NCI-H146 (cell line): ENCODE measurements at regions not wholly inside any gene's neighbourhood (a gene's known extent, or its start where the extent isn't known, plus 50 kb on each side); places are given as distances from the start of the nearest gene placed in this dataset.

Source experiments
- DNase-seq: peaks from one replicate; lab custom pipeline; 2025; lab: John Stamatoyannopoulos, UW

GRCh38 chr18:77448046-77448445 lies 198.4 kb downstream of the GALR1 start:
- DNase-seq = no peak

DNA sequence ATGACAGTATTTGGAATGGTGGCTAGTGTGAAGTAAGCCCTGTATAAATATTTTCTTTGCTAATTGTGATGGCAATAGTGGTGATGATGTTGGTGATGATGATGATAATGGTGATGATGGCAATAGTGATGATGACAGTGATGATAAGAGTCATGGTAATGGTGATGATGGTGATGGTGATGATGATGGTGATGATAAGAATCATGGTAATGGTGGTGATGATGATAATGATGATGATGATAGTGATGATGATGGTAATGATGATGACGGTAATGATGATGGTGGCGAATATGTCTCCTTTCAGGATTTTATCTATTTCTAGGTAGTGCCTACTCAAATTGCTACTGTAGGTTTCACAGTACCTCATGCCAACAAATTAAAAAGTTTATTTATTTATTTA lies 205.4 kb downstream of the GALR1 start:
- DNase-seq = no peak

- no peak for DNase-seq
These were observed 208.0 kb downstream of the GALR1 start for GRCh38 chr18:77457681-77458080.

GRCh38 chr18:77461062-77461688 lies 211.5 kb downstream of the GALR1 start:
- DNase-seq = no peak

DNA sequence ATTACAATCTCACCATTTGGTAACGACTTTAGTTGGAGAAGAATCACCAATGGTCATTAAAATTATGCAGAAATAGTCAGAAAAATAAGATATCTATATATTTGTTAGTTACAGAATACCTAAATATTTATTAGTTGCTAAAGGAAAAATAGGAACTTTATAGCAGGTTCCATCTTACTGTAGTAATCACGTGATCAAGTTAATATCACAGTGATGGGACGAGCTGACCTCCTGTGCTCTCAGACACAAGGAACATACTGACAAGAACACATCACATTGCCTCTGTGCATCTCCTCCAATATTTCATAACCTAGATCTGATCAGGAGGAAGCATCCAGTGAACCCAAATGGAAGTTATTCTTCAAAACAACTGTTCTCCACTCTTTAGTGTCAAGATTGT lies 215.3 kb downstream of the GALR1 start:
- DNase-seq = no peak

- DNase-seq = no peak
These were observed 217.2 kb downstream of the GALR1 start for GRCh38 chr18:77466890-77467289.

GRCh38 chr18:77469131-77469530 lies 219.5 kb downstream of the GALR1 start:
- DNase-seq = no peak

DNA sequence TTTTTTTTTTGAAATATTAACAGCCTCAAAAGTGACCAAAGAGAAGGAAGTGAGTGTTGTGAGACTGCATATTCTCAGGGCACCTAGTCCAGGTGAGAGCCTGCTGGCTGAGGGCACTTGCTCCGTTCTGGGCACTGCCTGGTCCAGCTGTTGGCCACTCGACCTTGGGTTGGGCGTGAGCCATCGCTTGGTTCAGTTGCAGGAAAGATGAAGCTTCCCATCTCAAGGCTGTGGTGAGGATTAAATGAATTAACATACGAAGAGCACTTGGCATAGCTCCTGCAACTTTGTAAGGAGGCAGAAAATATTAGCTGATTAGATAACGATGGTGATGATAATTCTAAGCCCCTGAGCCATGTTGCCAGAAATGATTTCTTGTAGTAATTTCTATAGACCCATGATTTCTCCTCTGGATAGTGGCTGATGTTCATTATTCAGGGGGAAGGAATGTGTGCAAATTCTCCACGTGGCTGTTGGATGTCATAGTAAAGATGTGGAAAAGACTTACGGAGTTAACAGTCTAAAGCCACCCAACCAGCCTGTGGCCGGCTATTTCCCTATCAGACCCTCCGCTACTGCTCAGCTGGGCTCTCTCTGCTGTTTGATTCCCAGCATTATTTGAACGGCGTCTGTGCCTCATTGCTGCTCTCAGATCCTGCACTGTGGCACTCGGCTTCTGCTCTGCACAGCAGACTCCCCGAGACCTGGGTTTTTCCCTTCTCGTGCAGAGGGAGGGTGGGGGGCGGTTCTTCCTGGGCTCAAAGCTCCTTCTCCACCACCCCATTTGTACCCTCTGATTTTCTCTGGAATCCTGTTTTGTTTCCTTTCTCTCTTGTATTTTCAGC lies 221.1 kb downstream of the GALR1 start:
- DNase-seq = no peak

DNA sequence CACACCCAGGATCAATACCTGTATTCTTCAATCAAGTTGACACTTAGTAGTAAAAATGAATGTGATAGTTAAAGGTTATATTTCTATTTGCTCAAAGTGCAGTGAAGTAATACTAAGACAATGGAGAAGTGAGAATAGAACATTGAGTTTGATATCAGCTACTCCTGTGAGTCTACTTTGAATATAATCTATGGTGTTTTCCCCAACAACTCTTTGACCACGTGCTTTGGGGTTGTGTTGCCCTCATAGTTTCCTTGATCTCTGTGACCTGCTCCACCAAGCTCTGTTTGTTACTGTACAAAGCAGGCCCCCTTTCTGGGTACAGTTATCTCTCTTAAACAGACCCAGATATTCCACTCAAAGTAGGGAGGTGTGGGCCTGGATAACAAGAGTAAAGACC lies 222.9 kb downstream of the GALR1 start:
- no peak for DNase-seq

GRCh38 chr18:77478646-77479442 lies 229.2 kb downstream of the GALR1 start:
- DNase-seq = peak; percentile 30

- no peak for DNase-seq
These were observed 231.9 kb downstream of the GALR1 start for GRCh38 chr18:77481541-77481940.

DNA sequence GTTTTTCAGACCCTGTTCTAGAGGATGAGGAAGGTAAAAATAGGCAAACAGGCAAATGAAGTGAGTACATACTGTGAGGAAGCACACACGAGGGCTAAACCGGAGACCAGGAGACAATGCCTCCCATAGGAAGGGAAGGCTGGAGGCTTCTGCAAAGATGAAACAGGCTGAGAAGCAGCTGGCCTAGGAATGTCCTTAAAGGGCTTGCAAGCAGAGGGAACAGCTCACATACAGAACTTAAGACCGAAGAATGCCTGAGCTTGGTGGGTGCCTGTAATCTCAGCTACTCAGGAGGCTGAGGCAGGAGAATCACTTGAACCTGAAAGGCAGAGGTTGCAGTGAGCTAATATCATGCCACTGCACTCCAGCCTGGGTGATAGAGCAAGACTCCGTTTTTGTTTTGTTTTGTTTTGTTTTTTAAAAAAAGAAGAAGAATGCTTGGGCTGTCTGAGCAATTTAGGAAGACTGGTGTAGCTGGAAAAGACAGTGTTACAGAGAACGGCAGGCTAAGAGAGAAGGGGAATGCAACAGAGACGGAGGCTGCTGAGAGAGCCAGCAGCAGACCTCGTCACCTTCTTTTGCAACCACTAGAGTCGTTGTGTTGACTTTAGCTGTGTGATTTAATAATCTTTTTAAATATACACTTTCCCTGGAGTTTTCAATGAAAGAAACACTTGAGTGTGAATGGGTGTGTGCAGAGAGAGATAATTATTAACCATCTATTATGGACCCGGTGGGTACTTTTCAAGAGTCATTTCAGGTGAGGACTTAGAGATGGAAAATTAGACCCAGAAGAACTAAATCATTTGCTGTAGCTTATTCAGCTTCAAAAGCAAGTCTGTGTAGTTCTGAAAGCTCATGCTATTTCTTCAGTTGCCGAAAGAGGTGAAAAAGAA lies 232.8 kb downstream of the GALR1 start:
- peak; percentile 84 for DNase-seq

DNA sequence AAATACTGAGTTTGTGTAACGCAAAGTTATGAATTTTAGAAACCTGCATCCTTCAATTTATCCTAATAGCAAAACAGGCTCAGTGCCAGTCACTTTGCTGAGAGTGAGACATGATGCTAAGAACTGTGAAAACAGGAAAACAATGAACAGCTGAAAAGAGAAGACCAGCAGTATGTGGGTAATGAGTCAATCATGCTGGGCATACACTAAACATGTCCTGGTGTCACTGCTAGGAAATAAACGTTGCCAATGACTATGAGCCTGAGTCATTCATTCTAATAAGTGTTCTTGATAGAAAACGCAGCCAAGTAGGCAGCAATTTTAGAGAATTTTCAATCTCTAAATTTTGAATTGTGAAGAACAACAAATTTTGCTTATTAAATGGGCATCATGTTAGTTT lies 237.3 kb downstream of the GALR1 start:
- DNase-seq = no peak

DNA sequence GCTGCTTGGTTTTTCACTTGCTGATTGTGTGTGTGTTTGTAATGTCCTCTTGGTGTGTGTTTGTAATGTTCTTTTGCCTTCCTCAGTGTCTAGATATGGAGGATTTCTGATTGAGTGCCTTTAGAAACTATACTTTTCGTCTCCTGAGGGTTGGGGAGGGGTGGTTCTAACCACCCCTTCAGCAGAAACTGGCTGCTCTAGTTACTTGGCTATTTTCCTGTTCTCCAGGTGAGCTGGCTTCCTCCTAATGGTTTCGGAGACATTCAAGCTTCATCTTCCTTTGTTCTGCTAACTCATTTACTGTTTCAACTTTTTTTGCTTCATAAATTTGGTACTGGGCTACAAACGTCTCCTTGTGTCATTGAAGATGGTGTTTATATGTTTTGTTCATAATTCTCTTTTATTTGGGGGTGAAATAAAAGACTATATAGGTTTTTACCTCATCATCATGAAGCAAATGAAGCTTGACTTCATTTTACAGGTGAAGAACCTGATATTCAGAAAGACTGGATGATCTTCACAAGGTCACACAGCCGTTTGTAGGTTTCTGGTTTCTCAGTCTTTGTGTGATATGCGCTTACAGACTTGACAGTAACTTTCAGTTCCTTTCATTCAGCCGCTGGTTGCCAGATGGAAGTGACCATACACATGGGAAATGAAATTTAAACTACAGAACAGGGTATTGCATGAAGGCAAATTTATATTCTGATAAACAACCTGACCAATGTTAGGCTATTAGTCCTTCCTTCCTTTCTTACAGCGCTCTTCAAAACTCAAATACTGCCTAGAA lies 238.5 kb downstream of the GALR1 start:
- DNase-seq = no peak

DNA sequence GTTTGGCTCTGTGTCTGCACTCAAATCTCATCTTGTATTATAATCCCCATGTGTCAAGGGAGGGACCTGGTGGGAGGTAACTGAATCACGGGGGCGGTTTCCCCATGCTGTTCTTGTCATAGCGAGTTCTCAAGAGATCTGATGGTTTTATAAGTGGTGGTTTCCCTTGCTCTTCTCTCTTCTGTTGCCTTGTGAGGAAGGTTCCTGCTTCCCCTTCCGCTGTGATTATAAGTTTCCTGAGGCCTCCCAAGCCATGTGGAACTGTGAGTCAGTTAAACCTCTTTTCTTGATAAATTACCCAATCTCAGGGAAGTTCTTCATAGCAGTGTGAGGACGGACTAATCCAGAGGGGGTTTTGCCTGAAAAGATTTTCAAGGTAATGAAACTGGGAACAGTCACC lies 245.4 kb downstream of the GALR1 start:
- no peak for DNase-seq

DNA sequence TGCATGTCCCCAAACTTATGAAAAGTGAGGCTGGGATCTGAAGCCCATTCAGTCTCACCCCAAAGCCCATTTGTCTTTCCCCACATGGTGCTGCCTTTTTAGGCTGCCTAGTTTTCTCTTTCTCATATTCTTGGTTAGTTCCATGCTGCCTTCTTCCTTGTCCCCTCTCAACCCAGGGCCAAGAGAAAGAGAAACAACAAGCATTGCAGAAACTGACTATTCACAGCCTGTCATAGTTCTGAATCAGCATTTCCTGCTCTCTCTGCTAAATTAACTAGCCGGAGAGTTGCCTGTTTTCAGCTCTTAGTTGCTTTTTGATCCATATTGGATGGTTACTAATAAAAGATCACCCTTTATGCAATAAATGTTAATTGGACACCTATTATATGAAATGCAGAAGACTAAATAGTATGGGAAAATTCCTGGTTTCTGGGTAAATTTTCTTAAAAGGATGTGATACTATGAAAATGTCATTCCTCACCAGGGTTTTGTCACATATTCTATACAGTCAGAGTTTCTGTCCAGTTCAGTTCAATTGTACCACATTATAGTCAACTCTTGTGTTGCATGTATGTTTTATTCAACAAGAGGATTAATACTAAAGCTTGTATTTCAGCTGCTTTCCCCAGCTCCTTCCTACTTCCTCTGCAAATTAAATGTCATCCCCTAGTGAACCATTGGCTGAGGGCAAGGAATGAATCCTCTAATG lies 246.5 kb downstream of the GALR1 start:
- DNase-seq = no peak

DNA sequence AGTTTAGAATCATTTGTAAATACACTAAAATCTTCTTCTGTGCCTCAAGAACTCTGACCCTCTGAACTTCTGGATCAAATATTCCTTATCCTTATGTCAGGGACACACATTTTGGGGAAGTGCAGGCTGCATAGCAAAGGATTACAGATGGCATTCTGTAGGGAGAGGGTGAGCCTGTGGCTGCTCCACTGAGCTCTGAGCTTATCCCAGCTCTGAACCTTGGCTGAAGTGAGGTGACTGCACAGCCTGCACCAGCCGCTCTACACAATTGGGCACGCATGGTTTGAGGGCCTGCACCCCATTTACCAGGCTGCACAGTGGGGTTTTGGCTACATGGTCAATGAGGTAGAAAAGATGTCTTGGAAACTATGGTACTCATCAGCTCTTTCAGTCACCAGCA lies 251.6 kb downstream of the GALR1 start:
- no peak for DNase-seq

DNA sequence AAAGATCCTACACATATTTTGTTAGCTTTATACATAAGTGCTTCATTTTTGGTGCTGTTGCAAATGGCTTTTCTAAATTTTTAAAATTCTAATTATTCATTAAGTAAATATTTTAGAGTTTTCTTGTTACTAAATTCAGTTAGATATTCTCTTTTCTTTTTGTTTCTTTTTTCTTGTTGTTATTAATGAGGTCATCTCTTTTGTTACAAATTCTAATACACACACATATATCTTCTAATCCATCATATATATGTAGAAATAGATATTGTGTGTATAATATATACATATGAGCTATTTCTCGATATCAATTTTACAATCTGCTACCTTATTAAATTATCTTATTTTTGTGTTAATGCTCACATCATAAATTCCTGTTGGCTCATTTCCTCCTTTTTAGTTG lies 255.9 kb downstream of the GALR1 start:
- no peak for DNase-seq

DNA sequence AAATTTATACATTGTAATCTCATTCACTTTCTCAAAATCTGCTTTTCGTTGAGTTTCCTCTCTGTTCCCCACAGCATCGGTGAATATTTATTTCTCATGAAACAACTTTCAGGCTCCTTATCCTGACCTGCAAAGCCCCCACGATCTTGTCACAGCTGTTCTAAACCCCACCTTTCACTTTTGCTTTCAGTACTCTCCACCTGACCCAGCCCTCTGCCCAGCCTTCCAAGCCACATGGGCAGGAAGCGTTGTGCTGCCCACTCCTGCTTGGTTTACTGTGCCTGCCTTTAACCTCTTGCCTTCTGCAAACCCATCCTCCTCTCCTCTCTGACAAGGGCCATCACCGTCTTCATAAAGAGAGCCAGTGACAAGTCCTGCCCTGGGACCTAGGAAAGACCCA lies 262.5 kb downstream of the GALR1 start:
- DNase-seq = no peak

GRCh38 chr18:77517901-77518300 lies 268.3 kb downstream of the GALR1 start:
- no peak for DNase-seq
